ENCODE measurements at regions not wholly inside any gene's neighbourhood (a gene's known extent, or its start where the extent isn't known, plus 50 kb on each side); places are given as distances from the start of the nearest gene placed in this dataset.

DNA sequence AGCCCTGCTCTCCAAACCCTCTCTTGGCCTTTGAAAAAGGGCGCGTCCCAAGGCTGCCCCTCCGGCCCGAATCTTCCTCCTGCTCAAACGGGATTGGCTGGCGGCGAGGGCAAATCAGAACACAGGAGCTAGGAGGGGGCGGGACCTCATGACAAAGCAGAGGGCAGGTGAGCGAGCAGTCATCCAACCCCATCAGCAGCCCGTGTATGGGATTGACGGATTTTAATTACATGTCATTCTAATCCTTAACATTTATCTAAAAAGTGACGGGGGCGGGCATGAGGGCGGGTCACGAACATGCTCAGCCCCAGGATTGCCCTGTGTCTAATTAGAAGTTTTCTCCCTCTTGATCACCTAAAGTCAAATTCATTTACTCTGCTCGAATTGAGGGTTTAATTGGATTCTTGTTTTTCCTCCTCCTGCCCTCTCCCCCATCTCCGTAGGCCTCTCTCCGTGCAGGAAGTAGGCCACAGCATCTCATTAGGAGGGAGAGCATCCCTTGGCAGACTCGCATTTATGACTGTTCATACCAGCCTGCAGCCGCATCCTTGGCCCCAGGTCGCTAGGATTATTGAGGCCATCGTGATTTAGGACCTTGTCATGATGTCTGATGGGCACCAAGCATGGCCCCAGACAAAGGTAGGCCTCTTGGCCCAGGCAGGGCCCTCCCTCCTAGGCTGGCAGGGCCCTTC lies 147.1 kb downstream of the CHST1 start:
- no peak for DNase-seq (ENCODE audit: low read depth)

DNA sequence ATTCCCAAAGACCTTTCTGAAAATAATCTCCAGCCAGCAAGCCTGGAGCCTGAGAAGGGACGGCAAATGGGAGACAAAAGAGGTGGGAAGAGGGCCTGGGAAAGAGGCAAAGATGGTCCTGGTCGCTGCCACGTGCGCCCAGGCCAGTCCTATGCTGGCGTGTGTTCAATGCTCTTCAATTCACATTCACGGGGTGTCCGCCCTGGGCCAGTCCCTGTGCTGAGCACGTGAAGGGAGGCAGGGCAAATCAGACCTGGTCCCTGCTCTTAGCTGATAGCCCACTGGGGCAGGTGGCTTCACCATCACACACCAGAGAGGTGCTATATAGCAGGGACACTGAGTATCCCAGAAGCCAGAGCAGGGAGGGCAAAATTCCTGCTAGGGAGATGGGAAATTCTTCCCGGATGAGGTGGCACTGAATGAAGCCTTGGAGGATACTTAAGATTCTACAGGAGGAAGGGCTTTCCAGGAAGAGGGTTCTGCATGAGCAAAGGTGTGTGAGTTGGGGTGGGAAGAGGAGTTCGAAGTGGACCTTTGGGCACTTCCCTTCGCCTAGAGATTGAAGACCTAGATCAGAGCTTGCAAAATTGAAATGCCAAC lies 148.2 kb downstream of the CHST1 start:
- DNase-seq (ENCODE audit: low read depth): no peak

DNA sequence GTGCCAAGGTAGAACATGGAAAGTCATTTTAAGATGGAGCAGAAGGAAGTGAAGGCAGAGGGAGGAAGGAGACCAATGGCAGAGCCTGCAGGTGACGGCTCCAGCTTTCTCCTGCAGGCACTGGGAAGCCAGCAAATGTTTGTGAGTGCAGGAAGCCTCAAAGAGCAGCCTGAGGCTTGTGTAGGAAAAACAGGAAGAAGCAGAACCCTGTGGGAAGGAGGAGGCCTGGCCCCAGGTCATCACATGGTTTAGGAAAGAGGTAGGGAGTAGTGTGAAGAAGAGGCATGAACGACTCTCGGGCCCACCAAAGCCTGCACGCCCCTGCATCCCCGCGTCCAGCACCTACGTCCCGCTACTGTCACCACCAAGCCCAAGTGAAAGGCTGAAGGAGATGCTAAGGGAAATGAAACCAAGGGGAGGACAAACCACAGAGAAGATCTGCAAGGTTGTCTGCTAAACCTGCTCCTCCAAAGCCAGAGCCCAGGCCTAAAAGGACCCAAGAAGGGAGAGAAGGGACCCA lies 151.5 kb downstream of the CHST1 start:
- DNase-seq (ENCODE audit: low read depth): no peak

DNA sequence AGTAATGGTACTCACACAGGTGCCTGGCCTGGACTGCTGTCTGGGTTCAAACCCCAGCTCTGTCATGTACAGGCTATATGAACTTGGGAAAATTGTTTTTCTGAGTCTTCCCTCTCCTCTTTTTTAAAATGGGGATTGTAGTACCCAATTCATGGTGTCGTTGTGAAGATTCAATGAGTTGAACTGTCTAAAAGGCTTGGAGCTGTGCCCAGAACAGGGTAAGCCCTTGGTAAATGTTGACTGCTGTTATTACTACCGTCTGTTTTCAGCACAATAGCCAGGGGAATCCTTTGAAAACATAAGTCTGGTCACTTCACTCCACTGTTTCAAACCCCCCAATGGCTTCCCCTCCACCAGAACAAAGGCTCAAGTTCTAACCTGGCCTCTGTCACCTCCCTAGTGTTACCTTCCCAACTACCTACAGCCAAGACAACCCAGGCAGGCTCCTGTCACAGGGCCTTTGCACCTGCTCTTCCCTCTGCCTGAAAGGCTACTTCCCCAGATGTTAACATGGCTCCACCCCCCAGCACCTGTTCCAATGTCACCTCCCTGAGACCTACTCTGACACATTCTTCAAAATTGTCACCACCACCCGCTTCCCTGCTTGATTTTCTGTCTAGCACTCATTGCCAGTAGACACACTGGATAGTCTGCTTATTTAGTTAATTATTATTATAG lies 152.8 kb downstream of the CHST1 start:
- DNase-seq (ENCODE audit: low read depth): no peak

DNA sequence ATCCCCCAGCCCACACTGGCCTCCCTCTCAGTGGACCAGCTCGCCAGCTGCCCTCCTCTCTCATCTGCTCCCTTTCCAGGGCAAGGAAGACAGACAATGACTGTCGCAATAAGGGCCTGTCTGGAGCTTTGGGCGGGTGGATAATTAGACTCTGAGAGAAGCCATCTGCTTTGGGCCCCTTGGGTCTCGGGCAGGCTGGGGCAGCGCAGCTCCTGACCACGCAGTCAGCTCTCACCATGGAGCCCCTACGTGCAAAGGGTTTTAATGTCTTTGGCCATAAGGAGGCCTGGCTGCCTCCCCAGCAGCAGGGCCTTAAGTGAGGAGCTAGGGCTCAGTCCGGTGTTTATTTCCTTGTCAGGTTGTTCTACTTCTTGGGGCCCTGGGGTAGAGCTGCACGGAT lies 153.9 kb downstream of the CHST1 start:
- no peak for DNase-seq (ENCODE audit: low read depth)

DNA sequence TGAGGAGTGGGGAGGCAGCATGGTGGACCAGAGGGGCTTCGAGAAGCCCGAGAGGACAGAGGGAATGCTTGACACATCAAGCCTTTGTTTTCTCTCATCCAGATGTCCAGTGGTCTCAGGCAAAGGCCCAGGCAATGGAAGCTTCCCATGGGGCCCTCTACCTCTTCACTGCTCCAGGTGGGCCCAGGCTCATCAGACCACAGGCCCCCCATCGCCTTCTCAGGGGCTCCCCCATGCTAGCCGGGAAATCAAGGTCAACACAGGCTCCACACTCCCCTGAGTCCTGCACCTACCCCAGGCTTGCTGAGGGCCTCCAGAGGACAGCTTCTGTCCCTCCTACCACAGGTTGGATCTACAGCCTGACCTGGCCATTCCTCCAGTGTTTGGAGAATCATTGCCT lies 157.5 kb downstream of the CHST1 start:
- no peak for DNase-seq (ENCODE audit: low read depth)

DNA sequence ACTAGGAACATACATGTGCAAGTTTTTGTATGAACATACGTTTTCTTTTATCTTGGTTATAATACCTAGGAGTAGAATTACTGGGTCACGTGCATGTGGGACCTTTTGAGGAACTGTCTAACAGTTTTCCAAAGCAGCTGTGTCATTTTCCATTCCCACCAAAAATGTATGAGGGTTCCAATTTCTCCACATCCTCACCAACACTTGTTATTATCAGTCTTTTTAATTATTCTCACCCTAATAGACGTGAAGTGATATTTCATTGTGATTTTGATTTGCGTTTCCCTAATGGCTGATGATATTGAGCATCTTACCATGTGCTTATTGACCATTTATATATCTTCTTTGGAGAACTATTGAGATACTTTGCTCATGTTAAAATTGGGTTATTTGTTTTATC lies 162.1 kb downstream of the CHST1 start:
- DNase-seq (ENCODE audit: low read depth): no peak

DNA sequence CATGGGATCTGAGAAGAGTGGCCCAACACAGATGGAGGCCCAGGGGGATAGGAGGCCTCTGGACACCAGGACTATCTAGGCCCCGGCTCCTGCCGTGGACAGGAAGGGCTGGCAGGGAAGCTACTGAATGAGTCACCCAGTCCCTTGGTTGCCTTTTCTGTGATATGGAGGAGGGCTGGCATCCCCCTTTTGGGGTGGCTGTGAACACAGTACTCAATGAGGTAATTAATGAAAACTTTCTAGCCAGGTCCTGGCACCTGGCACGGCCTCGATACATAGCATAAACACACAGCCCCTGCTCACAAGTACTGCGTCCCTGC lies 163.2 kb downstream of the CHST1 start:
- no peak for DNase-seq (ENCODE audit: low read depth)

DNA sequence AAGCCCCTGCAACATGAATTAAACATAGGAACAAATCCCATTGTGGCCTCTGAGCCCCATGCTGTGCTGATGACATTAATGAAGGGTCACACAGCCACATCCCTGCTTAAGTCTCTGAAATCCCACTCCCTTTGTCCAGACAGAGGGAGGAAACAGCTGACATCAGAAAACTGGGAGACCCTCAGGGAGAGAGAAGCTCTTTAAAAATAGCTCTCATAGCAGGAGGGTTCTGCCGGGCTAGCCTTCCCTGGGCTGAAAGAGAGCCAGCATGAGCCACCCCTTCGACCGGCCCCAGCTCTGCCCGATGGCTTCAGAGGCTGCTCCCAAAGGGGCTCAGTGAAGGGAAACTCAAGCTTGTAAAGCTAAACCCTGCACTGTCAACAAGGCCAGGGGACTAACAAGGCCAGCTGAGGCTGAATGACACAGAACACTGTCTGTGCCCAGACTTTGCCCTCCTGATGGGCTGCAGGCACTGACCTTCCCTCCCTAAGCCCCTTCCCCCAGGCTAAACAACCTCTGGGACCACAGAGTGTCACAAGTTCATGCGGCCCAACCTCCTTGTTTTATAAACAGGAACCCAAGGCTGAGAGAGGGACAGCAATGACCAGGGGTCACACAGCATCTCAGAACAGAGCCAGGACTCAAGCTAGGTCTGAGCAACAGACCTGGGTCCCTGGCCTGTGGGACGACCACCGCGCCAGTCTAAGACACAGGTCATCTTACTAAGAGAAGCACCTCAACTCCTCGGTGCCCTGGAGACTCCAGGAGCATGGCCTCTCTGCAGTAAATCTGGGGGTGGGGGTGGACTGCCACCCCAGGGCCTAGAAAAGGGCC lies 163.8 kb downstream of the CHST1 start:
- DNase-seq (ENCODE audit: low read depth): no peak

DNA sequence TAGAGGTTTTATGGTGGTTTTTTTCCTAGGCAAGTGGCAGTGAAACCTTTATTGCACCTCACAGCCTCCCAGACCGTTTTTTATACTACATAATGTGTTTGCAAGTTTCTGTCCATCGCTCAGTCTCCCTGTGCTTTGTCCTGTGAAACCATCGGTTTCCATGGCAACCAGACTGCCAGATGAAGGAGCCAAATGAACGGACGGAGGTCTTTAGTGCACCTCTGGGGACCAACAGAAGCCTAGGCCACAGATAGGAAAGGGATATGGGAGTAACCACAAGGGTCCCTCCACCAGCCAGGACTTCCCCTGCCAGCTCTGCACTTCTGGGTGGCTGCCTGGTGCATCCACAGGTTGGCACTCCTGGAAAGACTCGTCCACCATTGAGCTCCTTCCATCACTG lies 165.0 kb downstream of the CHST1 start:
- no peak for DNase-seq (ENCODE audit: low read depth)

DNA sequence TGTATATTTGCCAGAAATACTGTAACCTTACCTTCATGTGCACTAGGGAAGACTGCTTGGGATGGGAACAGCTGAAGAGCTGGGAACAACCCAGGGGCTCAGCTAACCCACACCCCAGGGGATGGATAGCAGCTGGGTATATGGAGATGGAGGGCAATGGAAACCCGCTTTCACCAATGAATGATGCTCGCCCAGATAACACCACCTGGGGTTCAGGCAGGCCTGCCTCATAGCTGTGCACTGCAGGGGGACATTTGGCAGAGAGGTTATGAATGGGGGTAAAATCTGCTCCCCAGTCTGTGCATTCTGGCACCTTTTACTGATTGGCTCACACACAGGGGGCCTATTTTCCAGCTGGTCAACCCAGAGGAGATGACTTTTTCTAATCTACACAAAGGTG lies 170.7 kb downstream of the CHST1 start:
- no peak for DNase-seq (ENCODE audit: low read depth)

DNA sequence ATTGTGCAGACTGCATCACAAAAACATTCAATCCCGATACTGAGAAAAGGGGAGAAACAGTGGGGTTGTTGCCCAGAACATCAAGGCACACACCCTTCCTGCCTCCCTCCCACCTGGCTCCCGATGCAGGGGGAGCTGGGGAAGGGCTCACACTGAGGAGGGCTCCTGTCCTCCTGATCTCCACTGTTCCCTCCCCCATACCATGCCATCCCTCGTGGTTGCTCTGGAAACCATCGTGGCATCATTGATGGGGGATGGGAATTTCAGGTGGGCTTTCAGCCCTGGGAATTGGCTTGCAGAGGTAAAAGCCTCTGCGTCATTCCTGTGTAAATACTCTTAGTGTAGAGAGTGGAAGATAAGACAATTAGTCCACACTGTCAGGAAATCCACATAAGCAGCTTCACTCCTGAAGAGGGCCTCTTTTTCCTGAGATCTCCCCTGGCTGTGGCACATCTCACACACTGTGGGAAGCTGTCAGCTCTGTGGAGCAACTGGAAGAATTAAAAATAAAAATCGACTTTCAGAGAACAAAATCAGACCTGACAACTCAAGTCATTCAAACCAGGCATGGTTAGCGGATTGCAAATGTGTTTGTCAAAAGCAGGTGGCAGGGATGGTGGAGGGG lies 176.0 kb downstream of the CHST1 start:
- DNase-seq (ENCODE audit: low read depth): no peak

DNA sequence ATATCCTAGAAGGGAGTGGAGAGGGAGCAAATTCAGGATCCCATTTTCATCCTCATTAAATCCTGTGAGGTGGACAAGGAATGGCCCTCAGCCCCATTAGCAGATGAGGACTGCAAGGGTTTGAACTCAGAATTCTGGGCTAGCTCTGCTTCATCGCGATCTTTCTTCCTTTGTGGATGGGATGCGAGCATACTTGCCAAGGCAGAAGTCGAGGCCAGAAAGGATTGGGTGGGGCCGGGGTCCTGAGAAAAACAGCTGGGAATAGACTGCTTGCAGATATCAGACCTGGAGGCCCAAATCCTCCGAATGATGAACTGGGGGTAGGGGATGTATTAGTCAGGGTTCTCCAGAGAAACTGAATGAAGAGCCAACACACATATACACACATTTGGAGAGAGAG lies 179.0 kb downstream of the CHST1 start:
- no peak for DNase-seq (ENCODE audit: low read depth)

DNA sequence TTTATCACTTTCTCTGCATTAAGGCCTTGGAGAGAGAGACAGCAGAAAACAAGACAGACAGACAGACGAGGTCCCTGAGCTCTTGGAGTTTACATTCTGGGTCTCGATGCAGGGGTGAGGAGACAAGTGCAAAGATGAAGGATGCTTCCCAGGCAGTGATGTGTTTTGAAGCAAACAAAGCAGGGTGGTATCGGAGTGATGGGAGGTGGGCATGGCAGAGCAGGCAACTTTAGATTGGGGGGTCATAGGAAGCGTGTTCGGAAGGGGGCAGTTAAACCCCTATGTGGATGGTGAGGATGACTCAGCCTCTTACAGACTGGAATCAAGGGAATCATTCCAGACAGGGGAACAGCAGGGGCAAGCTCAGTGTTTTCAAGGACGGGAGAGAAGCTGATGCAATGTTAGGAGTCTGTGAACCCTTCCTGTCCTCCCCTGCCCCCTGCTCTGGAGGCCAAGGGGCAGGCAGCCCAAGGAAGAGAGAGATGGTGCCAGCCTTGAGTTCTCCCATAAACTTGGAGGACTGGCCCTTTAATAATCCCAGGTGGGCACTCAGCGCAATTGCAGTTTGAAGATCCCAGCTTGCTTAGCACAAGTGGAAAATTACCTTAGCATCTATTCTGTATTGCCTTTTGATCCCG lies 180.2 kb downstream of the CHST1 start:
- DNase-seq (ENCODE audit: low read depth): no peak

DNA sequence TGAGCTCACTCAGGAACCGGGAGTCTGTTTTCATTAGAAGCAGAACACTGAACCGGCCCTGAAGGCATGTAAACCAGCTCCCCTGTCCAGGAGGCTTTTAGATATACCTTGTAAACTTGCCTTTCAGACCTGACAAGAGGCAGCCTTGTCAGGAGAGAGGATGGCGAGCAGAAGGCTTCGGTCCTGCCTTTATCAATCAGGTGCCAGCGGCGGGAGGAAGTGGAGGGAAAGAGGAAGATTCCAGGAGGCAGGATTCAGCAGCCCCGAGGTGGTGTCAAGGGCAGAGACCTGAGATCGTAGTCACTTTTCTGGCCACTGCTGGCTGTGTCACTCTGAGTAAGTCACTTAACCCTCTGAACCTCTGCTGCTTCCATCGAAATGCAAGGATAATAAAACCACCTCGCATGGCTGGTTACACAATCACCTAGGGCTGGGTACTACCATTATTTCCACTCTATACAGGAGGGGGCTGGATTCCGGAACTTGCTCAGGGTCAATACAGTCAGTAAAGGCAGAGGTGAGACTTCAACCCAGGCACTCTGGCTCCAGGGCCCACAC lies 181.0 kb downstream of the CHST1 start:
- DNase-seq (ENCODE audit: low read depth): no peak

DNA sequence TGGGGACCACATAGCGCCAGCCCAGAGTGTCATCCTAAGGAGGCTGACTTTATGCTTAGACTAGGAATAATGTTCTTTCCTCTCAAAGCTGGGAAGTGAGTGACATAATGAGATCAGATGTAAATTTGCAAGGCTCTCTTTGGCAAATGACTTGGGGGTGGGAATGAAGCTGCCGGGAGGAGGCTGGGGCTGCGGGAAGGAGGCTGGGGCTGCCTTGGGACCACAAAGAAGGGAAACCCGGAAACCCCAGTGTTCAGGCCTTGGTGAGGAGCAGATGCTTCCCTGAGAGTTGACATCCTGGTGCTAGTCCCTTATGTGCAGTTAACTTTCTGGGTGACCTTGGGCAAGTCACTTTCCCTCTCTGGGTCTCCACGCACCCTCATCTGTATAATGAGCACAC lies 182.0 kb downstream of the CHST1 start:
- DNase-seq (ENCODE audit: low read depth): no peak

DNA sequence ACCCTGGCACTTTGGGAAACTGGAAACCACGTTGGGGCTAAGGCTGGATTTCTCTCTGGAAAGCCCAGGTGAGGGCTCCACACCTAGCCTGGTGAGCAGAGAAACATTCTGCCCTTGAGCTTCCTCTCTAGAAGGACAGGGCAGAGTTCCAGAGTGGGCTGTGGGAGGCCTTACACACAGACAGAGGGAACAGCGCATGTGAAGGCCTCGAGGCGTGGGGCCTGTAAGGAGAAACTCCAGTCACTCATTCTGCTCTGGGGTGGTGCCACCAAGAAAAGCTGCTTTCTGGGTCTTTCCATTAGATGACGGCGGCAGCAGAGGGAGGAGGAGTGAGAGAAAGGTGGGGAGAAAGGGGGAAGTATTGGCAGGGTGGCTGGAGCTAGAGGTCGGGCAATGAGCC lies 183.1 kb downstream of the CHST1 start:
- DNase-seq (ENCODE audit: low read depth): no peak

DNA sequence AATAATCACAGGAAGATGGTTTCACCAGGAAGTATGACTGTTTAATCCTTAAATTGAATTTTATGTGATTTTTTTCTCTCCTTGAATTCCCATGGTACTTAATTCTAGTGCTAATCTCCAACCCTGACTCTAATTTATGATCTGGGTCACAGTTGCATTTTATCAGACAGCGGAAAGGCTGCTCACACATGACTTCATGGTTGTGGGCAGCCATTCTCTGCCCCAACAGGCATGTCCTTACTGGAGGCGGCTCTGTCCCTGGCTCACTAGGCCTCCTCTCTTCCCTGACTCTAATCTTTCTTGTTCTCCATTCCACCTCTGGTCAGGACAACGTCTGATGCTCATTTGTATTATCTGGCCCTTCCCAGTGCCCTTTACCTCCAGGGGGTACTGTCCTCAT lies 184.4 kb downstream of the CHST1 start:
- no peak for DNase-seq (ENCODE audit: low read depth)

DNA sequence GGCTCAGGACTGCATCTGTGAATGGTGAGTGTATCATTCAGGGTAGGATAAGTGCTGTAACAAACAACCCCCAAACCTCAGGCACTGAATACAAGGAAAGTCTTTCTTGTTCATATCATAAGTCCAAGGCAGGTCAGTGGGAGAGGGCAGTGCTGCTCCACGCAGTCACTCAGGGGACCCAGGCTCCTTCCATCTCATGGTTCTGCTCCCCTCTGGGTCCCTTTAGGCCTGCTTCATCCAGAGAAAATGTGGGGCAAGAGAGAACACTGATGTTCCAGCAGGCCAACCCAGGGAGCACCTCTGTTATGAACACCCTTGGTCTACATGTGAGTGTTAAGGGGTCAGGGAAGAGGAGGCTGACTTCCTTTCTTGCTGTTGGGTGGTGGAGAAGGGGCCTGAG lies 187.8 kb downstream of the CHST1 start:
- no peak for DNase-seq (ENCODE audit: low read depth)

DNA sequence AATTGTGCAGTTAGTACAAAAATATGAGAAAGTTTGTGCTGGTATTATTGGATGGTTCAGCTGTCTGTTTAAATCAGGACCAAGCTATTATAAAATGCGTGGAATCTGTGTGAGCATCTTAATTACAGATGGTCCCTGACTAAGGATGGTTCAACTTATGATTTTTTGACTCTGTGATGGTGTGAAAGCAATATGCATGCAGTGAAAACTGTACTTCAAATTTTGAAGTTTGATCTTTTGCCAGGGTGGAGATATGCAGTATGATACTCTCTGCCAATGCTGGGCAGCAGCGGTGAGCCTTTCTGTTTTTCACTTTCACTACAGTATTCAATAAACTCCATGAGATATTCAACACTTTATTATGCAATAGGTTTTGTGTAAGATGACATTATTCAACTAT lies 189.3 kb downstream of the CHST1 start:
- DNase-seq (ENCODE audit: low read depth): no peak

DNA sequence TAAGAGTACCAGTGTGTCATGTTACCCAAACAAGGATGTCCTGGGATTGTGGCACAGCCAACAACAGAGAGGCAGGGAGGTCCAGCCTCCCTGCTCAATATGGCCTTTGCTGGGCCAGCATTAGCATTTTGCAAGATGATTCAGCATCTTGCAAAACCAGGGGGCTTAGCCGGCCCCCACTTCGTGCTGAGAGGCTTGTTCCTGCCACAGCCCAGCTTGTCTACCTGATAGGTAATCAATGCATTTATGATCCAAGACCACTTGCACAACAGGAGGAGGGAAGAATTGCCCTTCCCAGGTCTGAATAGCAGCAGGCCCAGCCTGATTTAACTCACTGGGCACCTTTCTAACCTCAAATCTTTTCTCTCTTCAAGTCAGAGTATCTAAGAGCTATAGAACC lies 189.0 kb upstream of the SYT13 start:
- DNase-seq (ENCODE audit: low read depth): no peak
